Activated CD8-positive, alpha-beta memory T cell treated with anti-CD3 and anti-CD28 coated beads, Interleukin-2, amount 10 ng/mL, durations not matched to agents 7 days and 5 days (primary cell): ENCODE measurements at regions not wholly inside any gene's neighbourhood (a gene's known extent, or its start where the extent isn't known, plus 50 kb on each side); places are given as distances from the start of the nearest gene placed in this dataset.
"Not testable (repeated sequence)": the region's sequence is repeated elsewhere in the genome, so short reads cannot be mapped to it uniquely, and the experiment has no call there.

Experiments used
- ATAC-seq: fragments of 150-1000 bp; cut with Tn5 transposase; one replicate; pipeline ENCODE4 v1.10.0; 2021; ENCODE audit warnings: moderate library complexity
- CTCF ChIA-PET: fragments of 350-600 bp; sonication (Branson Sonifier 250); formaldehyde crosslinking; loops from one replicate; lab custom pipeline; 2021; ENCODE audit warnings: antibody characterized with exemption; lab: Charles Lee
- DNase-seq: peaks from one replicate; pipeline ENCODE4 v3.0.0-alpha.2; 2020
- H3K27ac Mint-ChIP-seq: one replicate; pipeline ENCODE4 v1.8.0; 2021; ENCODE audit warnings: mild to moderate bottlenecking, mixed read lengths
- H3K27me3 Mint-ChIP-seq: one replicate; pipeline ENCODE4 v1.8.0; 2021; ENCODE audit warnings: mixed read lengths
- H3K36me3 Mint-ChIP-seq: one replicate; pipeline ENCODE4 v1.8.0; 2021; ENCODE audit warnings: mild to moderate bottlenecking, mixed read lengths
- H3K4me1 Mint-ChIP-seq: one replicate; pipeline ENCODE4 v1.8.0; 2021; ENCODE audit warnings: mixed read lengths
- H3K4me3 Mint-ChIP-seq: one replicate; pipeline ENCODE4 v1.8.0; 2021; ENCODE audit warnings: mild to moderate bottlenecking, moderate library complexity, mixed read lengths
- H3K9me3 Mint-ChIP-seq: one replicate; pipeline ENCODE4 v1.8.0; 2022; ENCODE audit warnings: low read depth, mixed read lengths

- DNase-seq (no peak), ATAC-seq (no peak)
- Mint-ChIP-seq H3K9me3 (peaks cover 21% of the 10 kb centered on the region), H3K27ac (no peak overlapping the region), H3K4me3 (no peak overlapping the region), H3K36me3 (no peaks in the 10 kb centered on the region), H3K27me3 (no peaks in the 10 kb centered on the region), H3K4me1 (no peaks in the 10 kb centered on the region)
- CTCF ChIA-PET, result no interaction called here
Observed at GRCh38 chr5:24222876-24223275, 421.9 kb downstream of the CDH10 start.

GRCh38 chr5:24225051-24225450 lies 419.7 kb downstream of the CDH10 start:
- Mint-ChIP-seq H3K4me1 (no peaks in the 10 kb centered on the region), H3K4me3 (no peak overlapping the region), H3K9me3 (peaks cover 14% of the 10 kb centered on the region), H3K27ac (no peak overlapping the region), H3K27me3 (no peaks in the 10 kb centered on the region), H3K36me3 (no peaks in the 10 kb centered on the region)
- ATAC-seq, result no peak
- CTCF ChIA-PET, result no interaction called here
- DNase-seq, result no peak

- no peaks in the 10 kb centered on the region for H3K27me3 Mint-ChIP-seq
- H3K4me3 Mint-ChIP-seq, result no peak overlapping the region
- no peaks in the 10 kb centered on the region for H3K4me1 Mint-ChIP-seq
- ATAC-seq, result no peak
- H3K27ac Mint-ChIP-seq, result no peak overlapping the region
- no peaks in the 10 kb centered on the region for H3K36me3 Mint-ChIP-seq
- no peak for DNase-seq
- CTCF ChIA-PET, result no interaction called here
- H3K9me3 Mint-ChIP-seq, result peaks cover 7% of the 10 kb centered on the region
Observed at GRCh38 chr5:24226479-24226878, 418.3 kb downstream of the CDH10 start.

DNA sequence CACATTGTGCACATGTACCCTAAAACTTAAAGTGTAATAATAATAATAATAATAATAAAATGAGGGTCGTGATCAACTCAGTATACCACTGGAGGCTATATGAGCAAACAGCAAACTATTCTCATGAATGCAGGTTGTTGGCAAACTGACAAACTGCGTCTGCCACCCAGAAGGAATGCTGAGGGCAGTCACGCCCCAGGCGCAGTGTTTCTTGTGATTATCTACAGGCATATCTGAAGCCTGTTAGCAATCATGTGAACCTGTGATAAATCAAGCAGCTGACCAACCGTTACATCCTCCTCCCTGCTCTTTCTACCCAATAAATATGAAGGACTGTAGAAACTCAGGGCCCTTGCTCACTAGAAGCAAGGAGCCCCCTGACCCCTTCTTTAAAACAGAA lies 416.9 kb downstream of the CDH10 start:
- not testable (repeated sequence) for H3K9me3 Mint-ChIP-seq, ATAC-seq

GRCh38 chr5:24232041-24232440 lies 412.7 kb downstream of the CDH10 start:
- no peak for ATAC-seq

More for the DNA sequence above, 416.9 kb downstream of the CDH10 start:
- H3K4me1 Mint-ChIP-seq, DNase-seq, H3K27ac Mint-ChIP-seq, CTCF ChIA-PET, H3K4me3 Mint-ChIP-seq, H3K27me3 Mint-ChIP-seq, H3K36me3 Mint-ChIP-seq: not testable (repeated sequence)

DNA sequence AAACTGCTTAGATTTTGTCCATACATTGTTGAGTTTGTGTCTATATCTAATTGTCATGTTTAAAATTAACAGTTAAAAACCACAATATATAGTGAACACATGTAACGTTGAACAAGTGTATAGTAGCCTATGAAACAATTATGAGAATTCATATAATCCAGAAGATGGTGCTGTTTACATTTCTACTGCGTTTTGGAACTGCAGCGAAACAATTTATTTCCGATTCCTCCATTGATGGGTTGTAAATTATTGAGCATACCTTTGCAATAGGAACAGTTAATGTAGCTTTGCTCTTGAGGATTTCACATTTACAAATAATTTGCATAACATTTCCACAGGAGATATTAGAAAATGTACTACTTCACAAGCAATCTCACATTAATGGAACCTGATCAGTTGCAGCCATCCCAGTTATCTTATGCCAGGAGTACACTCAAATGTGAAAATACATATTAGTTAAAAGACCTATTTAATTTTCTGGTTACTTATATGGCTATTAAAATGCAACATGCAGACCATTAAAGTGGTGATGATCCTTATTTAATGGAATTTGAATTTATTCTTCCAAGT lies 411.8 kb downstream of the CDH10 start:
- Mint-ChIP-seq H3K4me1 (no peaks in the 10 kb centered on the region), H3K27ac (no peak overlapping the region), H3K36me3 (no peaks in the 10 kb centered on the region), H3K4me3 (no peak overlapping the region), H3K9me3 (no peaks in the 10 kb centered on the region), H3K27me3 (no peaks in the 10 kb centered on the region)
- CTCF ChIA-PET, result no interaction called here
- no peak for DNase-seq
- ATAC-seq, result no peak

More at GRCh38 chr5:24232041-24232440, 412.7 kb downstream of the CDH10 start:
- Mint-ChIP-seq H3K9me3 (peaks cover 3% of the 10 kb centered on the region), H3K4me1 (no peaks in the 10 kb centered on the region), H3K36me3 (no peaks in the 10 kb centered on the region), H3K27me3 (no peaks in the 10 kb centered on the region), H3K27ac (no peak overlapping the region), H3K4me3 (no peak overlapping the region)
- CTCF ChIA-PET, result no interaction called here
- DNase-seq, result no peak

DNA sequence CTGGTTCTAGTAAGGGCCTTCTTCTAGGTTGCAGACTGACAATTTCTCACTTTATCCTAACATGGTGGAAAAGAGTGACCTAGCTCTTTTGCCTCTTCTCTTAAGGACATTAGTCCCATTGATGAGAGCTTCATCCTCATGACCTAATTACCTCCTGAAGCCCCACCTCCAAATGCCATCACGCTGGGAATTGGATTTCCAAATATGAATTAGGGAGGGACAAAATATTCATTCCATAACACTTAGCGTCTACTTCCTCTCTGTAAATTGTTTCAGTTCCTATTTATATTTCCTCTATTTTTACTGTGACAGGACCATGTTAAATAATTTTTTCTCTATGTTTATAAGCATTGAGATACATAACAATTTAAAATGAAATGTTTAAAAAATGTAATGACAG lies 408.8 kb downstream of the CDH10 start:
- CTCF ChIA-PET, result no interaction called here
- Mint-ChIP-seq H3K4me1 (no peaks in the 10 kb centered on the region), H3K27ac (no peak overlapping the region), H3K27me3 (no peaks in the 10 kb centered on the region), H3K9me3 (no peaks in the 10 kb centered on the region), H3K4me3 (no peak overlapping the region), H3K36me3 (no peaks in the 10 kb centered on the region)
- DNase-seq, result no peak
- ATAC-seq, result no peak

DNA sequence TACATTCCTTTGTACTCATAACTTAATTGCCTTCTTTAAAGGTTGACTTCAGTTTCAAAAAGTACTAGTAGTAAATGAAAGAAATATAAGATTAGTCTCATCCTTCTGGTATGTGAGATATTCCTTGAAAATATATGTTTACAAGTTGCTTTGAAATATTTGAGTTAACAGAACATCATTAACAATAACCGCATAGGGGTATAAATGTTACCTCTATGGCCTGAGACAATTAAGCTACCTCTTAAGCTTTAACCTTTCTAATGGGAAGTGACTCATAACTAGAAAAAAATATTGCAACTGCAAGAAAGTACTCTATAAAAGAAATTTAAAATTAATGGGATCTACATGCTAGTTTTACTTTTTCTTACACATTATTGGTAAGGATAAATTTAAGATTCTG lies 399.0 kb downstream of the CDH10 start:
- CTCF ChIA-PET, result no interaction called here
- Mint-ChIP-seq H3K36me3 (no peaks in the 10 kb centered on the region), H3K4me1 (no peaks in the 10 kb centered on the region), H3K4me3 (no peak overlapping the region), H3K27me3 (no peaks in the 10 kb centered on the region), H3K27ac (no peak overlapping the region), H3K9me3 (peaks cover 7% of the 10 kb centered on the region)
- DNase-seq (no peak), ATAC-seq (no peak)

- Mint-ChIP-seq H3K9me3 (peaks cover 6% of the 10 kb centered on the region), H3K27ac (no peak overlapping the region), H3K4me3 (no peak overlapping the region), H3K27me3 (no peaks in the 10 kb centered on the region), H3K36me3 (no peaks in the 10 kb centered on the region), H3K4me1 (no peaks in the 10 kb centered on the region)
- no peak for ATAC-seq
- no peak for DNase-seq
- CTCF ChIA-PET, result no interaction called here
Observed at GRCh38 chr5:24264547-24264946, 380.2 kb downstream of the CDH10 start.

- H3K9me3 Mint-ChIP-seq, result peaks cover 6% of the 10 kb centered on the region
- no peaks in the 10 kb centered on the region for H3K36me3 Mint-ChIP-seq
- no peak overlapping the region for H3K4me3 Mint-ChIP-seq
- no peak overlapping the region for H3K27ac Mint-ChIP-seq
- CTCF ChIA-PET, result no interaction called here
- ATAC-seq (no peak), DNase-seq (no peak)
- no peaks in the 10 kb centered on the region for H3K27me3 Mint-ChIP-seq
- H3K4me1 Mint-ChIP-seq, result no peaks in the 10 kb centered on the region
Observed at GRCh38 chr5:24265306-24265705, 379.5 kb downstream of the CDH10 start.

DNA sequence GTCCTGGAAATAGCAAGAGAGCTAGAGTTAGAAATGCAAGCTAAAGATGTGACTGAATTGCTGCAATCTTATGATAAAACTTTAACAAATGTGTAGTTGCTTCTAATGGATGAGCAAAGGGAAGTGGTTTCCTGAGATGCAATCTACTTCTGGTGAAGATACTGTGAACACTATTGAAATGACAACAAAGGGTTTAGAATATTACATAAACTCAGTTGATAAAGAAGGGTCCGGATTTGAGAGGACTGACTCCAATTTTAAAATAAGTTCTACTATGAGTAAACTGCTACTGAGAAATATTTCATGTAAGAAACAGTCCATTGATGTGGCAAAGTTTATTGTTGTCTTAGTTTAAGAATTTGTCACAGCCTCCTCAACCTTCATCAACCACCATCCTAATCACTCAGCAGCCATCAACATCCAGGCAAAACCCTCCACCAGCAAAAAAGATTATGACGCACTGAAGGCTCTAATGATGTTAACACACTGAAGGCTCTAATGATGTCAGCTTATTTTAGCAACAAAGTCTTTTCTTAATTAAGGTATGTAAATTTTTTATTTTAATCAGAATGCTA lies 376.2 kb downstream of the CDH10 start:
- Mint-ChIP-seq H3K4me1 (no peaks in the 10 kb centered on the region), H3K9me3 (peaks cover 9% of the 10 kb centered on the region), H3K27me3 (no peaks in the 10 kb centered on the region), H3K4me3 (no peak overlapping the region), H3K36me3 (no peaks in the 10 kb centered on the region), H3K27ac (no peak overlapping the region)
- CTCF ChIA-PET, result no interaction called here
- DNase-seq (no peak), ATAC-seq (no peak)

- CTCF ChIA-PET, H3K27me3 Mint-ChIP-seq, H3K4me1 Mint-ChIP-seq, H3K27ac Mint-ChIP-seq, H3K9me3 Mint-ChIP-seq, H3K36me3 Mint-ChIP-seq, ATAC-seq, H3K4me3 Mint-ChIP-seq, DNase-seq: not testable (repeated sequence)
Observed at GRCh38 chr5:24271702-24272118, 373.1 kb downstream of the CDH10 start.

- H3K4me3 Mint-ChIP-seq, result no peak overlapping the region
- ATAC-seq, result peak; percentile 60
- no peaks in the 10 kb centered on the region for H3K4me1 Mint-ChIP-seq
- H3K27me3 Mint-ChIP-seq, result no peaks in the 10 kb centered on the region
- CTCF ChIA-PET, result no interaction called here
- peaks cover 4% of the 10 kb centered on the region for H3K9me3 Mint-ChIP-seq
- no peak for DNase-seq
- no peak overlapping the region for H3K27ac Mint-ChIP-seq
- H3K36me3 Mint-ChIP-seq, result no peaks in the 10 kb centered on the region
Observed at GRCh38 chr5:24272741-24273140, 372.0 kb downstream of the CDH10 start.

DNA sequence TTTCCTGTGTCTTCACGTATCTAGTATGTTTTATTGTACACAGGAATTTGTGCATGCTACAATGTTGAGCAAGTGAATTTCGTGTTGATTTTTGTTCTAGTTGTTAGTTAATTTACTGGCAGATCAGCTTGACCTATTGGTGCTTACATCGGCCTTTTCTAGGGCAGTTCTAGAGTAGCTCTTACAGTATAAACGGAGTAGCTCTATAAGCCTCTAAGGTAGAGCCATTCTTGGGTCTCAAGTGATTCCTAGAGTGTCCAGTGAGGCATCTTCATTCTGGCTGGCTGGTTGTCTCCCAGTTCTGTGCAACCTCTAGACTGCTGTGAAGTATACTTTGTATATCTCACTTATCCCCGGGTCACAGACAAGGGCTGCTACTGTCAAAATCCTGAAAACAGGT lies 364.6 kb downstream of the CDH10 start:
- no peaks in the 10 kb centered on the region for H3K36me3 Mint-ChIP-seq
- H3K4me1 Mint-ChIP-seq, result no peaks in the 10 kb centered on the region
- ATAC-seq (no peak), DNase-seq (no peak)
- no peaks in the 10 kb centered on the region for H3K9me3 Mint-ChIP-seq
- H3K4me3 Mint-ChIP-seq, result no peak overlapping the region
- H3K27ac Mint-ChIP-seq, result no peak overlapping the region
- no peaks in the 10 kb centered on the region for H3K27me3 Mint-ChIP-seq
- CTCF ChIA-PET, result no interaction called here
